Prostate gland (tissue), 2 donors: ENCODE measurements at regions not wholly inside any gene's neighbourhood (a gene's known extent, or its start where the extent isn't known, plus 50 kb on each side); places are given as distances from the start of the nearest gene placed in this dataset.

Source experiments
- POLR2AphosphoS5 ChIP-seq: sonication (generic); formaldehyde crosslinking; IDR thresholded peaks from one replicate; pipeline ENCODE4 v1.6.1; 2017; ENCODE audit warnings: antibody characterized with exemption
- TF ChIP-seq, protein P1 (sequence below), 4 experiments: fragments of 200-600 bp in 2 of 4; fragments of 450-650 bp in 2 of 4; sonication (generic) in 2 of 4; IDR thresholded peaks; 1 replicate in 3 of 4; 2 replicates in 1 of 4; pipeline ENCODE4 v1.5.1; 2016 to 2019; ENCODE audit warnings: antibody characterized with exemption in 4 of 4, mild to moderate bottlenecking in 2 of 4, moderate library complexity in 2 of 4

DNA sequence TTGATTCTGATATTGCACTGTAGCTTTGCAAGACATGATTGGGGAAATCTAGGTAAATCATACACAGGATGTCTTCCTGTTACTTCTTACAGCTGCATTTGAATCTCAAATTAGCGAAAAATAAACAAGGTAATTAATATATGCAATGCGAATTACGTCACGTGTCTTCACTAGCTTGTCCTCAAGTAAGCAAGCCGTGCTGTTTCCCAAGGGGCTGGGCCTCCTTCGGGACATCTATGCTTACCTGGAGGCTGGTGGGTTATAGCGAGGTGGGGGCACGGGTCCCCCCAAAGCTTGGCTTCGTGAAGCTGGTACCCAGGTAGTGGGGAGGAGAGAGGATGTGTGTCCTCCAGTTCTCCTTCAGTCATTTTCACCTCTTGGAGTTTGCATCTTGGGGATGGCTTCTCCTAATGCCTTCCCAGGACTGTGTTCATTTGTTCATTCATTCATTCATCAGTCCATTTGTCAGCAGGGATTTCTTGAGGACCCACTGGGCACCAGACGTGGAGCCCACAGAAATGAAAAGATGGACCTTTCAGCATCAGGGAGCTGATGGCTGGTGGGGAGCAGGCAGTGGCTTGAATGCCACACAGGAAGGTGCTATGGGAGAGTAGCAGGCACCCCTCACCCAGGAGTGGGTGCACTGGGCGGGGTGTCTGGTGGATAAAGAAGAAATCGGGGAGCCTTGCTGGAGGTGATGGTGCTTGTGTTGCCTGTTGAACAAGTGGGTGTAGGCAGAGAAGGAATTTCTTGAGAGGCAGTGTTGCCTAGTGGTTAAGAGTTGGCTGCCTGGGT is 155.1 kb downstream of the GLI2 start:
- TF ChIP-seq, protein P1, sequence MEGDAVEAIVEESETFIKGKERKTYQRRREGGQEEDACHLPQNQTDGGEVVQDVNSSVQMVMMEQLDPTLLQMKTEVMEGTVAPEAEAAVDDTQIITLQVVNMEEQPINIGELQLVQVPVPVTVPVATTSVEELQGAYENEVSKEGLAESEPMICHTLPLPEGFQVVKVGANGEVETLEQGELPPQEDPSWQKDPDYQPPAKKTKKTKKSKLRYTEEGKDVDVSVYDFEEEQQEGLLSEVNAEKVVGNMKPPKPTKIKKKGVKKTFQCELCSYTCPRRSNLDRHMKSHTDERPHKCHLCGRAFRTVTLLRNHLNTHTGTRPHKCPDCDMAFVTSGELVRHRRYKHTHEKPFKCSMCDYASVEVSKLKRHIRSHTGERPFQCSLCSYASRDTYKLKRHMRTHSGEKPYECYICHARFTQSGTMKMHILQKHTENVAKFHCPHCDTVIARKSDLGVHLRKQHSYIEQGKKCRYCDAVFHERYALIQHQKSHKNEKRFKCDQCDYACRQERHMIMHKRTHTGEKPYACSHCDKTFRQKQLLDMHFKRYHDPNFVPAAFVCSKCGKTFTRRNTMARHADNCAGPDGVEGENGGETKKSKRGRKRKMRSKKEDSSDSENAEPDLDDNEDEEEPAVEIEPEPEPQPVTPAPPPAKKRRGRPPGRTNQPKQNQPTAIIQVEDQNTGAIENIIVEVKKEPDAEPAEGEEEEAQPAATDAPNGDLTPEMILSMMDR (IDR thresholded peaks at IDR 0.05) = no peak
- no peak for TF ChIP-seq POLR2AphosphoS5
